K562 (cell line): ENCODE measurements at regions not wholly inside any gene's neighbourhood (a gene's known extent, or its start where the extent isn't known, plus 50 kb on each side); places are given as distances from the start of the nearest gene placed in this dataset.

ENCODE experiments used
- ATAC-seq: fragments of 200-7000 bp; cut with Tn5 transposase; 3 replicates; pipeline ENCODE4 v1.9.1; 2020; ENCODE audit warnings: moderate library complexity
- BruUV-seq: library from RNA; stranded (reverse); fragments of 400-500 nt; replicated peaks from 2 replicates; lab custom pipeline; 2021; lab: Mats Ljungman, UMichigan
- CTCF ChIA-PET: fragments of 300-600 bp; formaldehyde crosslinking; extraction: SDS; loops from one replicate; lab custom pipeline; 2021; ENCODE audit warnings: low intra/inter-chr PET ratio; lab: Yijun Ruan, JAX
- POLR2A ChIA-PET: fragments of 300-600, 350-650 bp; sonication (Branson Sonifier 250); formaldehyde crosslinking; extraction: SDS; loops from one replicate; lab custom pipeline; 2021; ENCODE audit warnings: antibody characterized with exemption, inconsistent platforms; lab: Yijun Ruan, JAX
- DNase-seq, 4 experiments: peaks; one replicate each; pipeline versions ENCODE4 v3.0.0 to v3.0.0-alpha.2; 2011 to 2018; ENCODE audit warnings: low spot score in 3 of 4, mixed read lengths in 3 of 4; ENCODE audit errors: extremely low read depth in 1 of 4
- FAIRE-seq: peaks from 2 replicates; lab custom pipeline; 2011; peaks lifted over from hg19 to GRCh38; lab: Jason Lieb, UNC
- H2AFZ ChIP-seq: 2 replicates; pipeline ENCODE4 v1.6.0; 2011; ENCODE audit warnings: low read depth, low read length, control low read depth, inconsistent platforms
- H3K27ac ChIP-seq: fragments of 200-600 bp; 3 replicates; pipeline ENCODE4 v1.8.0; 2011; ENCODE audit warnings: low read depth, mild to moderate bottlenecking, control low read depth, inconsistent platforms, low read length, moderate library complexity, mixed read lengths; ENCODE audit errors: extremely low read depth
- H3K27me3 ChIP-seq, 2 experiments: fragments of 300-600 bp in 1 of 2; 2 replicates in 1 of 2; 3 replicates in 1 of 2; pipeline versions ENCODE4 v1.6.0 to v1.8.0; 2011; ENCODE audit warnings: inconsistent platforms in 2 of 2, low read length in 2 of 2, mild to moderate bottlenecking in 1 of 2, mixed read lengths in 1 of 2, moderate library complexity in 1 of 2; ENCODE audit not compliant: control insufficient read depth in 2 of 2, insufficient read depth in 2 of 2
- H3K36me3 ChIP-seq: fragments of 300-600 bp; 3 replicates; pipeline ENCODE4 v1.8.0; 2011; ENCODE audit warnings: mild to moderate bottlenecking, low read length, inconsistent platforms; ENCODE audit not compliant: control insufficient read depth, insufficient read depth
- H3K4me1 ChIP-seq, 2 experiments: fragments of 200-600 bp in 1 of 2; replicated peaks in 1 of 2; 2 replicates in 1 of 2; 3 replicates in 1 of 2; pipeline versions ENCODE4 v1.5.1 to v1.8.0; 2011; ENCODE audit warnings: inconsistent platforms in 2 of 2, low read length in 2 of 2, mild to moderate bottlenecking in 1 of 2, mixed read lengths in 1 of 2, moderate library complexity in 1 of 2; ENCODE audit not compliant: control insufficient read depth in 2 of 2, insufficient read depth in 2 of 2
- H3K4me2 ChIP-seq: 2 replicates; pipeline ENCODE4 v1.6.1; 2011; ENCODE audit warnings: low read length, control low read depth, inconsistent platforms, mixed read lengths; ENCODE audit not compliant: insufficient read depth
- H3K4me3 ChIP-seq: fragments of 200-600 bp; sonication (generic), shearing (Covaris generic); 2 replicates; pipeline ENCODE4 v1.5.1; 2016; ENCODE audit warnings: control low read depth, inconsistent platforms
- H3K79me2 ChIP-seq: fragments of 200-600 bp; 3 replicates; pipeline ENCODE4 v1.8.0; 2011; ENCODE audit warnings: low read length, inconsistent platforms; ENCODE audit not compliant: control insufficient read depth, insufficient read depth
- H3K9ac ChIP-seq, 2 experiments: 2 replicates each; pipeline versions ENCODE4 v1.6.0 to v1.6.1; 2011; ENCODE audit warnings: low read depth in 2 of 2, low read length in 2 of 2, control low read depth in 1 of 2, inconsistent platforms in 1 of 2, mild to moderate bottlenecking in 1 of 2, mixed read lengths in 1 of 2; ENCODE audit not compliant: insufficient read depth in 1 of 2
- H3K9me1 ChIP-seq: one replicate; pipeline ENCODE4 v1.6.0; 2011; ENCODE audit warnings: inconsistent platforms, mild to moderate bottlenecking, low read length, moderate library complexity; ENCODE audit not compliant: control insufficient read depth, insufficient read depth
- H3K9me3 ChIP-seq: replicated peaks from 2 replicates; pipeline ENCODE4 v1.5.1; 2011; ENCODE audit warnings: low read depth, low read length, inconsistent platforms; ENCODE audit not compliant: control insufficient read depth, insufficient read depth
- H4K20me1 ChIP-seq: replicated peaks from 2 replicates; pipeline ENCODE4 v1.6.1; 2011; ENCODE audit warnings: low read length, inconsistent platforms, mixed read lengths; ENCODE audit not compliant: control insufficient read depth, insufficient read depth
- ATF7 ChIP-seq: fragments of 450-650 bp; IDR thresholded peaks from 2 replicates; pipeline ENCODE4 v1.7.1; 2014; ENCODE audit warnings: mild to moderate bottlenecking, moderate library complexity
- CBX8 ChIP-seq: fragments of 200-600 bp; sonication (generic); IDR thresholded peaks from 2 replicates; pipeline ENCODE4 v1.6.1; 2012; ENCODE audit warnings: borderline replicate concordance, mixed run types, low read depth, mild to moderate bottlenecking, moderate library complexity, mixed read lengths, low read length, control low read depth, inconsistent platforms; ENCODE audit not compliant: poor library complexity, severe bottlenecking; ENCODE audit errors: extremely low read depth
- CUX1 ChIP-seq: fragments of 200-800 bp; sonication (Bioruptor generic); IDR thresholded peaks from 2 replicates; pipeline ENCODE4 v1.6.1; 2016; ENCODE audit warnings: missing genetic modification characterization, missing compliant biosample characterization
- IFI16 ChIP-seq: fragments of 250-450 bp; sonication (Bioruptor Pico); IDR thresholded peaks from 2 replicates; pipeline ENCODE4 v2.1.2; 2022; ENCODE audit warnings: mild to moderate bottlenecking, inconsistent platforms
- MAFG ChIP-seq: fragments of 450-650 bp; conservative IDR thresholded peaks from 2 replicates; pipeline ENCODE4 v1.6.1; 2016; ENCODE audit warnings: missing genetic modification characterization, missing compliant biosample characterization
- NCOA6 ChIP-seq: fragments of 450-650 bp; IDR thresholded peaks from 2 replicates; pipeline ENCODE4 v1.6.1; 2017; ENCODE audit warnings: mild to moderate bottlenecking
- POLR2B ChIP-seq: fragments of 450-650 bp; IDR thresholded peaks from 2 replicates; pipeline ENCODE4 v1.6.1; 2018; ENCODE audit warnings: low read depth; ENCODE audit not compliant: partially characterized antibody
- PTRF ChIP-seq: fragments of 450-650 bp; IDR thresholded peaks from 2 replicates; pipeline ENCODE4 v1.6.1; 2016; ENCODE audit warnings: mild to moderate bottlenecking, missing genetic modification characterization, missing compliant biosample characterization
- SMAD2 ChIP-seq: fragments of 150-350 bp; IDR thresholded peaks from 2 replicates; pipeline ENCODE4 v1.6.1; 2014; ENCODE audit warnings: low read depth, mild to moderate bottlenecking, low read length
- SRSF9 ChIP-seq: fragments of 200-400 bp; formaldehyde crosslinking; IDR thresholded peaks from 2 replicates; pipeline ENCODE4 v1.6.1; 2017; ENCODE audit warnings: low read depth, low read length, borderline replicate concordance
- TAF1 ChIP-seq: IDR thresholded peaks from 2 replicates; pipeline ENCODE4 v1.6.1; 2011; ENCODE audit warnings: mild to moderate bottlenecking, low read length, moderate library complexity; ENCODE audit not compliant: insufficient read depth, control insufficient read depth, severe bottlenecking; ENCODE audit errors: extremely low read depth
- TAF9B ChIP-seq: fragments of 450-650 bp; IDR thresholded peaks from 2 replicates; pipeline ENCODE4 v1.6.1; 2018; ENCODE audit warnings: mild to moderate bottlenecking; ENCODE audit not compliant: partially characterized antibody
- TEAD1 ChIP-seq, 2 experiments: fragments of 450-650 bp in 1 of 2; sonication (generic) in 1 of 2; formaldehyde crosslinking; IDR thresholded peaks; 2 replicates each; pipeline versions ENCODE4 v1.4.0 to v1.8.0; 2020 to 2022; ENCODE audit warnings: mild to moderate bottlenecking in 2 of 2, missing genetic modification reagents in 1 of 2
- ZC3H8 ChIP-seq: fragments of 450-650 bp; IDR thresholded peaks from 2 replicates; pipeline ENCODE4 v1.6.1; 2017
- ZNF444 ChIP-seq: fragments of 250-450 bp; sonication (Bioruptor Pico); IDR thresholded peaks from 2 replicates; pipeline ENCODE4 v1.4.0; 2020; ENCODE audit warnings: mild to moderate bottlenecking, moderate library complexity
- in situ Hi-C: fragments of 300-500 bp; cut with MboI; formaldehyde crosslinking; loops from 4 replicates; pipeline ENCODE4 v1.15.0; 2018; ENCODE audit warnings: inconsistent platforms, mixed read lengths
- intact Hi-C: fragments of 100-400 bp; cut with micrococcal nuclease; formaldehyde crosslinking; loops from 2 replicates; pipeline ENCODE4 v1.14.2; 2022

- Histone ChIP-seq H3K27me3 (peaks cover 3 to 4% of the 10 kb centered on the region in 2 experiments; a peak in 1 of 5 replicates), H3K4me3 (no peak overlapping the region), H3K9me3 (no peaks in the 10 kb centered on the region), H3K4me1 (no peaks in the 10 kb centered on the region; a peak in 1 of 5 replicates), H3K4me2 (no peak overlapping the region), H3K27ac (no peak overlapping the region), H4K20me1 (no peaks in the 10 kb centered on the region), H3K36me3 (no peaks in the 10 kb centered on the region), H2AFZ (no peak overlapping the region), H3K9ac (no peak overlapping the region), H3K9me1 (no peaks in the 10 kb centered on the region), H3K79me2 (no peaks in the 10 kb centered on the region)
- FAIRE-seq (no peak), ATAC-seq (no peak), DNase-seq (no peak)
- POLR2A ChIA-PET: interaction anchor here (0.8 kb wide), 1 partner anchor 13 kb away, joined by 4 read pairs; no protein-coding TSS in a partner anchor
- in situ Hi-C loops: no loop called here
- intact Hi-C loops: no loop called here
- CTCF ChIA-PET: no interaction called here
- no TSS peak for BruUV-seq
- TF ChIP-seq CBX8 (no peak), NCOA6 (no peak), TEAD1 (CRISPR knock-in tag; IDR thresholded peaks at IDR 0.05) (no peak), POLR2B (no peak), ATF7 (no peak), SMAD2 (no peak), IFI16 (CRISPR knock-in tag) (no peak), ZC3H8 (no peak), TAF9B (no peak), MAFG (tag) (no peak), PTRF (tag) (no peak), ZNF444 (CRISPR knock-in tag) (no peak), SRSF9 (no peak), CUX1 (no peak), TAF1 (no peak)
Observed at GRCh38 chr1:185438936-185439335, 121.9 kb upstream of the IVNS1ABP start.
